Mucosa of descending colon (tissue), 3 donors: ENCODE measurements at regions not wholly inside any gene's neighbourhood (a gene's known extent, or its start where the extent isn't known, plus 50 kb on each side); places are given as distances from the start of the nearest gene placed in this dataset.

Experiments
- ATAC-seq: fragments of 200-7000 bp; cut with Tn5 transposase; one replicate; pipeline ENCODE4 v1.9.1; 2020; ENCODE audit warnings: mild to moderate bottlenecking, moderate library complexity
- DNase-seq, 3 donors: peaks; one replicate each; pipeline ENCODE4 v3.0.0-alpha.2; 2020
- H3K36me3 ChIP-seq: fragments of 200-600 bp; one replicate; pipeline ENCODE4 v1.8.0; 2021; ENCODE audit warnings: low read depth, mild to moderate bottlenecking
- H3K4me1 ChIP-seq: fragments of 200-600 bp; one replicate; pipeline ENCODE4 v1.8.0; 2021; ENCODE audit warnings: low read depth, mild to moderate bottlenecking
- H3K4me3 ChIP-seq: fragments of 200-600 bp; one replicate; pipeline ENCODE4 v1.8.0; 2021; ENCODE audit warnings: mild to moderate bottlenecking
- H3K9me3 ChIP-seq: fragments of 200-600 bp; one replicate; pipeline ENCODE4 v1.8.0; 2021; ENCODE audit warnings: mild to moderate bottlenecking
- CTCF ChIP-seq: fragments of 200-600 bp; IDR thresholded peaks from one replicate; pipeline ENCODE4 v1.8.0; 2022; ENCODE audit warnings: antibody characterized with exemption, mild to moderate bottlenecking
- intact Hi-C, 2 donors: fragments of 100-400 bp; cut with DNase I in 1 of 2; cut with micrococcal nuclease in 1 of 2; formaldehyde crosslinking; loops; one replicate each; pipeline versions ENCODE4 v1.11.0 to v1.11.1; 2022; cut with DNase I, micrococcal nuclease
- donor health status: DM: no; HTN: no; CAD: no; lungs with moderate emphysema.
- donor health status: DM: no; HTN: no; CAD: no.
- donor health status: DM: no; HTN: yes; CAD: no.

- Histone ChIP-seq H3K36me3 (no peaks in the 10 kb centered on the region), H3K4me1 (no peaks in the 10 kb centered on the region), H3K9me3 (no peaks in the 10 kb centered on the region), H3K4me3 (no peak overlapping the region)
- no peak for TF ChIP-seq CTCF
- DNase-seq (no peak), ATAC-seq (no peak)
- intact Hi-C loops, result no loop called here
Measured at GRCh38 chr9:29637471-29638237, 2064.4 kb upstream of the C9orf72 start.

- no peaks in the 10 kb centered on the region for H3K36me3 ChIP-seq
- no peak for ATAC-seq
- no peaks in the 10 kb centered on the region for H3K4me1 ChIP-seq
- no peak for DNase-seq
- intact Hi-C loops, result no loop called here
- H3K4me3 ChIP-seq, result no peak overlapping the region
- no peaks in the 10 kb centered on the region for H3K9me3 ChIP-seq
- TF ChIP-seq CTCF, result no peak
Measured at GRCh38 chr9:29640507-29640906, 2067.2 kb upstream of the C9orf72 start.

GRCh38 chr9:29644514-29644913 lies 2071.2 kb upstream of the C9orf72 start:
- intact Hi-C loops, result no loop called here

GRCh38 chr9:29647451-29647850 lies 2074.2 kb upstream of the C9orf72 start:
- ATAC-seq (no peak), DNase-seq (no peak)
- intact Hi-C loops, result no loop called here
- Histone ChIP-seq H3K4me1 (no peaks in the 10 kb centered on the region), H3K36me3 (no peaks in the 10 kb centered on the region), H3K9me3 (no peaks in the 10 kb centered on the region), H3K4me3 (no peak overlapping the region)
- TF ChIP-seq CTCF, result no peak

More at GRCh38 chr9:29644514-29644913, 2071.2 kb upstream of the C9orf72 start:
- Histone ChIP-seq H3K9me3 (no peaks in the 10 kb centered on the region), H3K4me1 (no peaks in the 10 kb centered on the region), H3K36me3 (no peaks in the 10 kb centered on the region), H3K4me3 (no peak overlapping the region)
- ATAC-seq (no peak), DNase-seq (no peak)
- TF ChIP-seq CTCF, result no peak

- intact Hi-C loops, result no loop called here
- DNase-seq (no peak), ATAC-seq (no peak)
- no peak overlapping the region for H3K4me3 ChIP-seq
- no peaks in the 10 kb centered on the region for H3K36me3 ChIP-seq
- H3K9me3 ChIP-seq, result no peaks in the 10 kb centered on the region
- no peak for TF ChIP-seq CTCF
- H3K4me1 ChIP-seq, result no peaks in the 10 kb centered on the region
Measured at GRCh38 chr9:29648132-29648531, 2074.9 kb upstream of the C9orf72 start.
